GM19395 (cell line): ENCODE measurements at regions not wholly inside any gene's neighbourhood (a gene's known extent, or its start where the extent isn't known, plus 50 kb on each side); places are given as distances from the start of the nearest gene placed in this dataset.
A peak's percentile ranks its signal among the peaks of the same experiment; 100 is the strongest.
"Not testable (repeated sequence)": the region's sequence is repeated elsewhere in the genome, so short reads cannot be mapped to it uniquely, and the experiment has no call there.

Experiments used
- ATAC-seq: cut with Tn5 transposase; IDR thresholded peaks from one replicate; pipeline ENCODE4 v1.9.1; 2021; ENCODE audit warnings: mild to moderate bottlenecking, moderate library complexity; ENCODE audit not compliant: unreplicated experiment

DNA sequence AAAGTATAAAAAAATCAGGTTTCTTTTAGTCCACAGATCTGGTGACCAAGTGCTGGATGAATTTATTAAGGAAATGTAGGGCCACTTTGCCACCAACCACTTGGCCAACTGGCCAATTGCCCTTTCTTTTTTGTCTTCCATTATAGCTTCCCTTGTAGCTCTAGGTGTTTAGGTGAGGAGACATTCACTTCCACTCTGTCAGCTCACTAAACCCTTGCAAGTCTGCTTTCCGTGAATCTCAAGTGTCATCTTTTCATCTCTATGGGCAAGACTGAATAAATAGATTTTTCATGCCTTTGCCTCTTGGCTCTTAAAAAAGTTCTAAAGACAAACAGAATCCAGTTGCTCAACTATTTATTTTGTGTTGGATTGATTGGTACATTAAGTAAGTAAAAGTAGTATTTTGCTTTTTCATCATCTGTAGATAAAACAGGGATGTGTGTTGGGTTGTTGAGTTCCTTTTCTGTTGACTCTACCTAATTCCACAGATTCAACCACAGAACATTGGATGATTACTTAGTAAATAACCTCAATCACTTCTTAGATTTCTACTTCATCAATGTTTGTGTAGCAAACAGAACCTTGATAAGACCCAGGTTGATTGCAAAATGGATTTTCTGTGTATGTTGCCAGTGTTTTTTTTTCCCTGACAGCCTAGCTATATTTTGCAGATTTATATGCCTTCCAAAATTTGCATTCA is 68.1 kb upstream of the GRXCR1 start:
- ATAC-seq, result no peak

DNA sequence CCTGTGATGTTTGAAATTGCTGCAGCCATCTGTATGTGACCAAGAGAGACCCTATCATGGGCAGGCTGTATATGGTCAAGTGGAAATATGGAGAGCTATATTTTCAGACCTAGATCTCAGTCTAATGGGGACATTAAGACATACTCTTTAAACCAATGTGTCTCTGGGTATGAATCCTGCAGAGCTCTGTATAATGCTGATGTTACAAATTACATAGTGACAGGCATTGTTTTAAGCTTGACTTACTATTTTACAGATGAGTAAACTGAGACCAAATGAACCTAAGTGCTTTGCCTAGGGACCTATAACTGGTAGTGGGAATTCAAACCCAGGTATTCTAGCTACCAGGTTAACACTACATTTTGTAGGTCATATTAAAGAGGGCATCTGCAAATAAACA is 71.3 kb upstream of the GRXCR1 start:
- no peak for ATAC-seq

DNA sequence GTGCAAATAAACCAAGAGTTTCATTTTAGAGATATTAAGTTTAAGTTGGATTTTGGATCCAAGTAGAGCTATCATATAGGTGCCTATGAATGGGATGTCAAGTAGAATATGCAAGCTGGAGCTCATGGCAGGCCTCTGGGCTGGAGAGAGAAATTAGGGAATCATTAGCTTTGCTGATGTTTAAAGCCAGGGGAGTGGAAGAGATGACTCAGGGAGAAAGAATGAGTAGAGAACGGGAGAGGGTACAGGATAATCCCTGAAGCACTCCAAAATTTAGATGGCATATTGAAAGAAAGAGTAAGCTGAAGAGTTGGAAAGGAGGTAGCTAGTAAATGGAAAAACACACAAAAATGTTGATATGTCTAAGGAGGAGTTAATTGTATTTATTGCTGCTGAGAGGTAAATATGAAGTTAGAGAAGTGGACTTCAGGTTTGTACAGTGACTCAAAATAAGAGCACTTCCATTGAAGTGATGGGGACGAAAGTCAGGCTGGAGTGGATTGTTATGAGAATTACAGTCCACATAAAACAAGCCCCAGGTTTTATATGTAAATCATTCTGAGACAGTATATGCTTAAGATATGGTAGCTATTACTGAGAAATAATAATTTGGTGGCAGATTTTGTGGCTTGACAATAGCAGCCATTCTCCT is 72.5 kb upstream of the GRXCR1 start:
- ATAC-seq, result no peak

DNA sequence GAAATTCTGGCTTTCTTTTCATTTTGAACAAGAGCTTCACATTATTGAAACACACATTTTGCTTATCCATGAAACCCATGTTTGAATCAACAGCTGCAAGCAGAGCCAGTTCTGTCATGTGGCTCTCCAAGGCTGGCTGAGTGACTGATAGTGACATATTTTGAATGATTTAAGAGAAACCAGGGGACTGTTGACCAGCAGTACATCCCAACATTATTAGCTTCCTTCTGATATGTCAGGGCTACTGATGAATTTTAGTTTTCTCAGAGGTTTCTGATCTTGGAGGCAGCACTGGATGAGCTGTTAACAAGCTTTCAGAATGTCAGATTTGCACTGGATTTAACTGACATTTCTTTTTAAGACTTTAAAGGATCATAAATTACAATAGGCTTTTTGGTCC is 74.6 kb upstream of the GRXCR1 start:
- ATAC-seq, result peak; percentile 11

DNA sequence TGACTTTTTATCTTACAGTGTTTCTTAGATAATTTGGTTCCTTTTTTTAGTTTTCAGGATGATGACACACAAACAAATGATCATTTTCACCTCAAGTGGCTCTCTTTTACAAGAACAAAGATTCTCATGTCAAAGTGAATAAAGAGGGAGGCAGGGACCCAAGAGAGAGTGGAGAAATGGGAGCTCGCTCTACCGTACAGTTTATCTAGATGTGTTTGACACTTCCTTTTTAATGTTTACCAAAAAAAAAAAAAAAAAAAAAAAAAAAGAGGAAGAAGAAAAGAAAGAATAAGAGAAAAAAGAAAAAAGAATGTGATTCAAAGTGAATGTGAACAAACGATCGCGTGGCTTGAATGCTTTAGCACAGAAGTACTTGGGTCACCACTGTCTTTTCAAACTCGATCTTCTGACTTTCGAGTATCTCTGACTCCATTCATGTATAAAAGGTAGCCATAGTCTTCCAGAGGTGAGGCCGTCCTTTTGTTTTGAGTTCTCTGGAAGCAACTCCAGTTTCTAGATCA is 75.6 kb upstream of the GRXCR1 start:
- ATAC-seq, result peak; percentile 19

DNA sequence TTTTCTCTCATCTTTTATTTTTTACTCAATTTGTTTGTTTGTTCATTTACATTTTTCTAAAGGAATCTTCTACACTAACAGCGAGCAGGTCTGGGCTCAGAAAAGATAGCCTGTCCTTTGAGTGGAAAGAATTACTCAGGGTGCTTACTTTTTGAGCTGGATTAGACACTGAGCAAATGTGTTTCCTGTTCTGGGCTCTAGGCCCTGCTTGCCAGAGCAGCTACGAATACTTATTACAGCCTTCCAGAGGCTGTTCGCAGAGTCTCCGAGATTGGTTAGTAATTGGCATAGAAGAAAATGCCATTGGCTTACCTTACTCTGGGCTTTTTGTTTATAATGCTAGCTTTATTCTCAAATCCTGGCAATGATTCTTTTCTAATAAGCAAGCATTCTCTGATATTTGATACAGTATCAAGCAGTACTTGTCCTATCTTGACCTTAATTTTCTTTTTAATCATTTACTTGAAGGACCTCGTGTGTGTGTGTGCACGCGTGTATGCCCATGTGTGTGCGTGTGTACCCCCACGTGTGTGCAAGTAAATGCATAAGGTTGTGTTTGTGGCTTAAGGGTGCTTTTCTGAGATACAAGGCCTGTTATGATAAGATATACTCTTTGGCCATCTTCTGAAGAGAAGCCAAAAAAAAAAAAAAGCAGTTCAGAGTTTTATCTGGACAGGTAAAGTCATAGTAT is 76.2 kb upstream of the GRXCR1 start:
- no peak for ATAC-seq

DNA sequence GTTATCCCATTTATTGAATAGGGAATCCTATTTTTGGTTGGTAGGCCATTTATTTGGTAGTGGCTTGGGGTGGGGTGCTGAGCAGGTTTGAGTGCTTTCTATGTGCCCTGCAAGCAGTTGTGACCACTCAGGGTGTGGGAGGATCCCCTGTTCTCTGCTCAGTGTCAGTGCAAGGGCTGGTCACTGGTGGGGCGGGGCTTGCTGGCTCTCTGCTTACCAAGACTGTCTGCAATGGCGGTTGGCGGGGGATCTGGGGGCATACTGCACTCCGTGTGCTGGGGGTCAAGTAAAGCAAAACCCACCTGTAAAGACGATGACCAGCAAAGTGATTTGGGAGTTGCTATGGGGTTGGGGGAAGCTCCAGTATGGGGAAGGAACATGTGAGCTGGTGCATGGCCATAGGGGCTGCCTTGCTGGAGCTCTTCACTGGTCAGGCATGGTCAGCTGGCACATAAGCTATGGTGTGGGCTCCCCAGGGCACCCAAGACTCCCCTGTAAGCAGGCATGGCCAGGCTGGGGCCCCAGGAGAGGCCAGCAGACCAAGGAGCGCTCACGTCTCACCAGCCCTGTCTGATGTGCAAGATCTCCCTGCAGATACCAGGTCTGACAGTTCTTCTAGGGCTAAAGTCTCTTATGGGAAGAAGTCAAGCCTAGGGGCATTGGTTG is 83.0 kb upstream of the GRXCR1 start:
- no peak for ATAC-seq

DNA sequence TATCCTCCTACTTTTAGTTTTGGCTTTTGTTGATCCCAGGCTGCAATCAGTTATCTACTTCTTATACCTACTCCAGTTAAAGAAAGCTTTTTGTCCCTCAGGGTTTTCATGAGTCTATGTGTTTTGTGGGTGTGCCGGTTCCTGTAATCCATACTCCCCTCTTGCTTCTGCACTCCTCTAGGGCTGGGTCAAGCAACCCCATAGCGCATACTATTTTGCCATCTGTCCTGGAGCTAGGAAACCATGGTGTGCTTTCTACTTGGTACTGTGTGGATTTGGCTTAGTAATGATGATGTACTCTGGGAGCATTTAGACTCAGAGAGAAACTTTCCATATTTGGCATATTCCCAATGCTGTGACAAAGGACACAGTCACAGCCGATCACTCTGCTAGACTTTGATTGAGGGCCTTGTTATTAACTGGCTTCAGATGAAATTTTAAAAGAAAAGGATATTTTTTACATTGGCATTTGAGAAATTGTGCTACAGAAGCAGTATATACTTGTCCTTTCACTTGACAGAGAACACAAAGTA is 86.1 kb upstream of the GRXCR1 start:
- no peak for ATAC-seq

DNA sequence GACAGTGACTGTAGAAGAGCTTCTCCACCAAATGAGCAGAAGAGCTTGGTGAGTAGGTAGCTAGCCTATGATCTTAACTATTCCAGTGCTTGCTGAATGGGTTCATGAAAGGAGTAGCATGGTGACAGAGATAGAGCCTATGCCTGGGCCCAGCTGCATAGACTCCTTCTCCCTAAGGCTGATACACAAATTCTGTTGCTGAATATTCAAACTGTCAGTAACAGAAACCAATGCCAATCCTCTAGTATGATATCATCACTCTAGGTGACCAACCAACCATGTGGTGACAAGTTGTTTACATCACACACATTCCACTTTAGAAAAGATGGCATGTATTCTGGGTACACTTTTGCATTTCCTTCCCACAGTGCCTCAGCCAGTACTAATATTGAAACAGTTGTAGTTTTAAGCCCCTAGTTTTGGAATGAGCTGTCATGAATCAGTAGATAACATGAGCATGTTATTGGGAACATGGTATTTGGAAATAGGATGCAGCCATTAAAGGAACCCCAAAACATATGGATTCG is 103.4 kb upstream of the GRXCR1 start:
- no peak for ATAC-seq

DNA sequence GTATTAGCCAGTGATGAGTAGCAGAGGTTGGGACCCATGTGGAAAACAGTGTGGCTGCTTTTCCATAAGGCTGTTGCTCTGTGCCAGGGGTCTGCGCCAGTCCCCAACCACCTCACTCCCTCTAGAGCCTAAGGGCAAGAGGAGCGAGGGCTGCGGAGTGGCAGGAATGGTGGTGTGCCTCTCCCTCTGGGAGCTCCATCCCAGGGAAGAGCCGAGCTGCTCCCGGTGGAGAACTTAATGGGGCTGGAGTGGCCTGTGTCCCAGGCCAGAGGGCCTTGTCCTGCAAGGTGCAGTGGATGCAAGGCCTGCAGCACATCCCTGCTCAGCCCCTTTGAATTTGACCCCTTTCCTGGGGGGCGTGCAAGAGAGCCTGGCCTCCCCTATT is 105.4 kb upstream of the GRXCR1 start:
- no peak for ATAC-seq

DNA sequence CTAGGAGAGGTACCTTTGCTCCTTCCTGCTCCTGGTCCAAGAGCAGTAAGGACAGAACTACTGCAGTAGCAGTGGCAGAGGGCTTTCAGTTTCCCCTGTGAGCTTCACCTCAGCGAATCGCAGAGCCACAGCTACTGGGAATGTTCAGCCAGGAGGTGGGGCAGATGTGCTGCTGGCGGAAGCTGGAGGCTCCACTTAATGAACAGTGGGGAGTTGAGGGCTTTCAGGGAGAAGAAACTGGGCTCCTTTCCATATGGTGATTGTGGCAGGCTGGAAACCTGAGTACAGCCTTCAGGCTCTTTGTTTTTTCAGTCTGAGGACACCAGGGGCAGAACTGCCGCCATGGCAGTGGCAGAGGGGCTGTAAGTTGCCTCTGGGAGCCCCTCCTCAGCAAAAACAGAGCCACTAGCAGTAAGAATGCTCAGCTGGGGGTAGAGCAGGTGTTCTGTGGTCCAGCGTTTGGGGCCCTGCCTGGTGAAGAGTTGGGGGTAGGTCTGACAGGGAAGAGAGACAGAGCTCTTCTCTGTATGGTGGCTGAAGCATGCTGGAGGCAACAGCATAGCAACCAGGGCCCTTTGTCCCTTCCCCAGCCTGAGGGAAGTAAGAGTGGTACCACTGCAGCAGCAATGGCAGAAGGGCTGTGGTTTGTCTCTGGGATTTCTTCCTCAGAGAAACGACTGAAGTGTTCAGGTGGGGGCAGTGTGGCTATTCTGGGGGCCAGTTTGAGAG is 106.0 kb upstream of the GRXCR1 start:
- no peak for ATAC-seq

DNA sequence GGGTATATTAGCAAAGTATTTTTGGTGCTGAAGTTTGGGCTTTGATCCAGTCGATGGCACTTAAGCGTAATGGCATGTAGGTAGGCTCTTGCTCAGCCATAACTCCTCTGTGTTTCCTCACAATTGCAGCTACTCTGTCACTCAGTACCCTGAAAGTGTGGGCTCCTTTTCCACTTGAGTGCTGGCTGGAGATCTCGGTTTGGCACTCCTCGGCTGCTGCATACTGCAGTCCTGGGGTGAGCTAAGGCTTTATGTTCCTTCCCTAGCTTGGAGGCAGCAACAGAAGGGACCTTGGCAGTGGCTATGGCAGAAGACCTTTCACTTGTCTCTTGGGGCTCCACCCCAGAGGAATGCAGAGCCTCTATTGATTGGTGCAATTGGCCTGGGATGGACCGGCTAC is 106.7 kb upstream of the GRXCR1 start:
- ATAC-seq, result no peak

DNA sequence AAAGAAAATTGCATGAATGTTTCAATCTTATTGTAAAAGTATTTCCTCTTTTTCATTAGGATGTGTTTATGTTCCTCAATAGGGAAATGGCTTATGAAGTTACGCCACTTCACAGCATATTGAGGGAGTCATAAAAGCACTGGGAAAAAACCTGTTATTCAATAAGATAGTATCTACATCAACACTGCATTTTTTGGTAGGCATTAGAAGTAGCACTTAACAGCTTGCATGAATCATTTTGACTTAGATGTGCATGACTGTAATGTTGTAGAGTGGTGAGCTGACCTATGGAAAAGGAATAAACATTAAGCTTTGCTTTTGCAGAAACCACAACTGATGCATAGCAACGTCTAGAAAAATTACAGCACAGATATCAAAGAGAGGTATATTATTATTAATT is 111.2 kb upstream of the GRXCR1 start:
- no peak for ATAC-seq

DNA sequence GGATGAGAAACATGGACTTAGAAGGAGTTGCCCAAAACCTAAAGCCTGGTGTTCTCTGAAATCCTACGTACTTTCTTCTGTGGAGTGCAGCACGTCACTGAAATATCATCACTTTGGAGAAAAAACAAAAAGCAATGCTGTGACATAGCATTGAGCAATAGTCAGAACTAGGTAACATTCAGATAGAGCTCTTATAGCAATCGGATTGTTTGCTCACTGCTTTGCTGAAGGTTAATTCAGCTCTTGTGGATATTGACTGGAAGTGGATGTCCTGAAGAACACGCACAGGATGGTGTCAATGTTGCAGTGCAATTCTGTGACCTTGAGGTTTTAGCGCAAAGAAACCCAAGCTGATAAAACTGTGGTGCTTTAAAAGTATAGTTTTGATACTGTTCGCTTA is 114.2 kb upstream of the GRXCR1 start:
- no peak for ATAC-seq

DNA sequence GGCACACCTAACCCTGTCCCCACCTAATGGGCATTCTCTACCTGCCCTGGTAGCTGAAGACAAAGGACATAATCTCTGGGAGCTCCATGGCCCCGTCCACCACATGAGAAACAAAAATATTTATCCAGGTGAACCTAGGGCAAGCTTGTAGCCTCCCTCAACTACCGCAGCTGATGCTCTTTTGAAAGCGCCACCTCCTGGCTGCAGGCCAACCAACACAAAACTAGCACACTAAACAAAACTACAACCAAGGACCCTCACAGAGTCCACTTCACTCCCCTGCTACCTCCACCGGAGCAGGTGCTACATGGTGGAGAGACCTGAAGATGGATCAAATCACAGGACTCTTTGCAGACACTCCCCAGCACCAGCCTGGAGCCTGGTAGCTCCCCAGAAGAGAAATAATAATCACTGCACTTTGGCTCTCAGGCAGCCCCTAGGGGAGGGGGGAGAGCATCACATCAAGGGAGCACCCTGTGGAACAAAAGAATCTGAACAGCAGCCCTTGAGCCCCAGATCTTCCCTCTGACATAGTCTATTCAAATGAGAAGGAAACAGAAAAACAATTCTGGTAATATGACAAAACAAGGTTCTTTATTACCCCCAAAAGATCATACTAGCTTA is 111.3 kb upstream of the ATP8A1 start:
- ATAC-seq, result no peak

DNA sequence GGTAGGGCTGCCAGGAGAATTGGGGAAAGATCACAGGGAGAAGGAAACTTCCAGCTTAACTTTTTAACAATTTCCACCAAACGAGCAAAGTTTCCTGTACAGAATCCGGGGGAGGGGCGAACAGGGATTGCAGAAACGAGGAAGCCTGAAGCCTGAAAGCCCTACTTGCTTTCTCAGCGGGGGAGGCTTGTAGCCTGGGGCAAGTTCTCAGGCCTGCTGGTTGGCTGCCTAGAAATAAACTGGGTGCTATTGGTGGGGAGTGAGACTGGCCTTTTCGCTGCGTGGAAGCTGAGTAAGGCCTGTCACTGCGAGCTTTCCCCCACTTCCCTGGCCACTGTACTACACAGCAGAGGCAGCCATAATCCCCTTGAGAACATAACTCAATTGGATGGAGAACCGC is 110.8 kb upstream of the ATP8A1 start:
- ATAC-seq, result no peak

DNA sequence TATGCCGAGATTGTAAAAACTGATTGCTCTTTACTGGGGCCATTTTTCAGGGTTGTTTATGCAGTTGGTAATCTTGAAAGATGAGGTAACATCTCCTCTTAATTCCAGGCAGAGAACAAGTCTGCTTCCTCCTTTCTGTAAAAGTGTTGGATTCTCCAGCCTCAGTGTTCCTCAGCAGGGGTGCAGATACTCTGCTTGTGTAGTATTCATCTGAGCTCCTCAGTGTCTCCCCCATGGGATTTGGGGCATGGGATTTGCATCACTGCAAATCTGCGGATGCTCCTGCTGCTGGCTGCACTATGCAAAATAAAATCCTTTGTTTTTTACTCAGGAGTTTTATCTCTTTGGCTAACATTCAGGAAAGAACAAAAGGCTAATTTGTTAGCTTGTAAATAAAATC is 104.9 kb upstream of the ATP8A1 start:
- ATAC-seq, result no peak

DNA sequence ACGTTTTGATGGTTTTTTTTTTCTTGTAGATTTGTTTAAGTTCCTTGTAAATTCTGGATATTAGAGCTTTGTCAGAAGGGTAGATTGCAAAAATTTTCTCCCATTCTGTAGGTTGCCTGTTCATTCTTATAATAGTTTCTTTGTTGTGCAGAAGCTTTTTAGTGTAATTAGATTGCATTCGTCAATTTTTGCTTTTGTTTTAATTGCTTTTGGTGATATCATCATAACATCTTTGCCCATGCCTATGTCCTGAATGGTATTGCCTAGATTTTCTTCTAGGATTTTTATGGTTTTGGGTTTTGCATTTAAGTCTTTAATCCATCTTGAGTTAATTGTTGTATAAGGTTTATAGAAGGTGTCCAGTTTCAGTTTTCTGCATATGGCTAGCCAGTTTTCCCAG is 98.1 kb upstream of the ATP8A1 start:
- not testable (repeated sequence) for ATAC-seq

DNA sequence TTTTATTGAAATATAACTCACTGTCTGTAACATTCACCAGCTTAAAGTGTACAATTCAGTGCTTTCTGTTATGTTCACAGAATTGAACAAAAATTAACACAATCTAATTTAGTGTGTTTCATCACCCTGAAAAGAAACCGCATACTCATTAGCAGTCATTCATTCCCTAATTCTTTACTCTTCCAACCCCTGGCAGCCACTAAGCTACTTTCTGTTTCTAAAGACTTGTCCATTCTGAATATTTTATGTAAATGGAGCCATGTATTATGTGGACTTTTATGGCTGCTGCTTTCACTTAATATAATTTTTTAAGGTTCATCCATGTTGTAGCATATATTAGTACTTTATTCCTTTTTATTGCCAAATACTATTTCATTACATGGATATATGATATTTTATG is 94.7 kb upstream of the ATP8A1 start:
- no peak for ATAC-seq

DNA sequence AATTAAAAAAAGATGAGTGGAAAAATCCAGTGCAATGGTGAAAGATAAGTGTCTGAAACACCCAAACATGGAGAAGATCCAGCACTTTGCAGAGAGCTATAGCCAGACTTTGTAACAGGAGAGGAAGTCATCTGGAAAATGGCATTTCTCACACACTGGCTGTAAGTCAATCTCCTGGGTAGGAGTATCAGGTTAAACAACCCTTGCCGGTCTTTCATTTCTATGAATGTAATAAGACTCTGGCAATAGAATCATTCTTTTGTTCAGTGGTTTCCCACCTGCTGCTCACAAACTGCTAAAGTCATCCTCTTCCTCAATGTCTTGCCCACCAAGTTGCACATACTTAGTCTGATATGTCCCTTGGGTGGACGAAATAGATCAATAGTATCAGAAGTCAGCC is 94.0 kb upstream of the ATP8A1 start:
- no peak for ATAC-seq
